Gastroesophageal sphincter (tissue), 4 donors: ENCODE measurements at regions not wholly inside any gene's neighbourhood (a gene's known extent, or its start where the extent isn't known, plus 50 kb on each side); places are given as distances from the start of the nearest gene placed in this dataset.

ENCODE experiments used
- ATAC-seq: fragments of 150-250 bp; one replicate; pipeline ENCODE4 v1.9.1; 2016; ENCODE audit warnings: mild to moderate bottlenecking, moderate library complexity
- H3K27ac ChIP-seq, 4 donors: fragments of 200-600 bp; sonication (generic) in 3 of 4; 1 replicate in 3 of 4; 2 replicates in 1 of 4; pipeline ENCODE4 v1.5.1; 2016 to 2019
- H3K27me3 ChIP-seq: fragments of 200-600 bp; sonication (generic); one replicate; pipeline ENCODE4 v1.5.1; 2019
- H3K36me3 ChIP-seq, 2 donors: fragments of 200-600 bp; sonication (generic); one replicate each; pipeline ENCODE4 v1.5.1; 2019; ENCODE audit warnings: control low read depth in 1 of 2
- H3K4me1 ChIP-seq, 3 donors: fragments of 200-600 bp; sonication (generic); 1 replicate in 2 of 3; 2 replicates in 1 of 3; pipeline ENCODE4 v1.5.1; 2016 to 2019; ENCODE audit warnings: control low read depth in 2 of 3
- H3K4me3 ChIP-seq, 2 donors: fragments of 200-600 bp; sonication (generic); one replicate each; pipeline ENCODE4 v1.5.1; 2019; ENCODE audit warnings: mild to moderate bottlenecking in 1 of 2, moderate library complexity in 1 of 2
- H3K9me3 ChIP-seq, 3 donors: fragments of 200-600 bp; sonication (generic); one replicate each; pipeline ENCODE4 v1.5.1; 2017 to 2019; ENCODE audit warnings: control low read depth in 2 of 3
- EP300 ChIP-seq: sonication (generic); formaldehyde crosslinking; IDR thresholded peaks from one replicate; pipeline ENCODE4 v1.6.1; 2017; ENCODE audit warnings: antibody characterized with exemption, mild to moderate bottlenecking
- POLR2A ChIP-seq, 2 donors: fragments of 450-650 bp; IDR thresholded peaks; one replicate each; pipeline ENCODE4 v1.6.1; 2017; ENCODE audit warnings: antibody characterized with exemption in 2 of 2, mild to moderate bottlenecking in 2 of 2, moderate library complexity in 1 of 2
- POLR2AphosphoS5 ChIP-seq: sonication (generic); formaldehyde crosslinking; IDR thresholded peaks from one replicate; pipeline ENCODE4 v1.6.1; 2017; ENCODE audit warnings: antibody characterized with exemption
- WGBS, 2 donors: methylation state at CpG; one replicate each; pipeline ENCODE4 v1.1.5; 2018; ENCODE audit warnings: low coverage in 1 of 2; 5-methylcytosine and 5-hydroxymethylcytosine counted together
- TF ChIP-seq, protein P1 (sequence below), 4 experiments: fragments of 200-600 bp in 2 of 4; fragments of 450-650 bp in 2 of 4; sonication (generic) in 1 of 4; IDR thresholded peaks; one replicate each; pipeline ENCODE4 v1.5.1; 2017 to 2019; ENCODE audit warnings: antibody characterized with exemption in 4 of 4, mild to moderate bottlenecking in 2 of 4, moderate library complexity in 2 of 4

DNA sequence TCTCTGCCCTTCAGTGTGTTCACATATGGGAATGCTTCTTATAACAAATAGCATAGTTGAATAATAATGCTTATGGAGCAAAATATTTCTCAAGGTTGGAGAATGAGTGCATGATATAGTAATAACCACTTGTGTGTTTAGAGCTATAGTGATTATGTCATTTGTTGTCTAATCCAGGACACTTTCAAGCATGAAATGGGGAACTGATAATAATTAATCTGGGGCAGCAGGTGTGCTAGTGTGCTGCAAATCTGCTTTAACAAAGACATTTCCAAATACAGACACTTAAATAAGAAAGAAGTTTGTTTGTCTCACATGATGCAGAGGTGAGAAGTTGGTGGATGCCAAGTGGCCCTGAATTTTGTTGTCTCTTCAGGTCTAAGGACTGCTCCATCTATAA, 579.3 kb upstream of the GRM7 start:
- Histone ChIP-seq H3K27me3 (peaks cover 3% of the 10 kb centered on the region), H3K4me3 (no peak overlapping the region), H3K4me1 (no peaks in the 10 kb centered on the region), H3K27ac (no peak overlapping the region), H3K36me3 (no peaks in the 10 kb centered on the region), H3K9me3 (no peaks in the 10 kb centered on the region)
- no peak for ATAC-seq
- TF ChIP-seq POLR2AphosphoS5: no peak
- TF ChIP-seq EP300: no peak
- TF ChIP-seq POLR2A (IDR thresholded peaks at IDR 0.05): no peak
- TF ChIP-seq, protein P1, sequence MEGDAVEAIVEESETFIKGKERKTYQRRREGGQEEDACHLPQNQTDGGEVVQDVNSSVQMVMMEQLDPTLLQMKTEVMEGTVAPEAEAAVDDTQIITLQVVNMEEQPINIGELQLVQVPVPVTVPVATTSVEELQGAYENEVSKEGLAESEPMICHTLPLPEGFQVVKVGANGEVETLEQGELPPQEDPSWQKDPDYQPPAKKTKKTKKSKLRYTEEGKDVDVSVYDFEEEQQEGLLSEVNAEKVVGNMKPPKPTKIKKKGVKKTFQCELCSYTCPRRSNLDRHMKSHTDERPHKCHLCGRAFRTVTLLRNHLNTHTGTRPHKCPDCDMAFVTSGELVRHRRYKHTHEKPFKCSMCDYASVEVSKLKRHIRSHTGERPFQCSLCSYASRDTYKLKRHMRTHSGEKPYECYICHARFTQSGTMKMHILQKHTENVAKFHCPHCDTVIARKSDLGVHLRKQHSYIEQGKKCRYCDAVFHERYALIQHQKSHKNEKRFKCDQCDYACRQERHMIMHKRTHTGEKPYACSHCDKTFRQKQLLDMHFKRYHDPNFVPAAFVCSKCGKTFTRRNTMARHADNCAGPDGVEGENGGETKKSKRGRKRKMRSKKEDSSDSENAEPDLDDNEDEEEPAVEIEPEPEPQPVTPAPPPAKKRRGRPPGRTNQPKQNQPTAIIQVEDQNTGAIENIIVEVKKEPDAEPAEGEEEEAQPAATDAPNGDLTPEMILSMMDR (IDR thresholded peaks at IDR 0.05): no peak

DNA sequence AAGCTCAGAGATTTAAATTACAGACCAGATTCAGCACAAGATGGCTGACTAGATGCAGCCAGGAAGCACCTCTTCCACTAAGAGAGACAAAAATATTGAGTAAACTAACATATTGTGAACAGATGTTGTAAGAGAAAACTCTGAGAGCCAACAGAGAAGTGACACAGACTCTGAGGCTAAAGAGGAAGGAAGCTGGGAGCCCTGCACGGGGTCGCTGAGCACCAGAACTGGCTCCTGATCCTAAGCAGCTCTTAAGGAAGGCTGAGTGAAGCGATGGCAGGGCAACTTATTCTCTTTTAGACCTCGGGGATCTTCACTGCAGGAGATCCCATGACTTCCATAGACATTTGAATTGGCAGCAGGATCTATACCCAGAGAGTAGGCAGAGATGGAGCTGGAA, 578.0 kb upstream of the GRM7 start:
- TF ChIP-seq EP300 (no peak), POLR2A (IDR thresholded peaks at IDR 0.05) (no peak), POLR2AphosphoS5 (no peak)
- TF ChIP-seq, protein P1 (IDR thresholded peaks at IDR 0.05): no peak
- H3K36me3 ChIP-seq: no peaks in the 10 kb centered on the region
- no peak for ATAC-seq
- 67 to 75% methylated on average over 3 to 4 of the region's 4 CpGs for WGBS, 2 donors
- no peak overlapping the region for H3K4me3 ChIP-seq
- H3K27ac ChIP-seq: no peak overlapping the region
- H3K4me1 ChIP-seq: no peaks in the 10 kb centered on the region
- H3K9me3 ChIP-seq: no peaks in the 10 kb centered on the region
- H3K27me3 ChIP-seq: peaks cover 3% of the 10 kb centered on the region

- H3K27ac ChIP-seq: no peak overlapping the region
- H3K4me3 ChIP-seq: no peak overlapping the region
- WGBS, 2 donors: 40 to 61% methylated on average over 5 of the region's 5 CpGs
- peaks cover 3% of the 10 kb centered on the region for H3K27me3 ChIP-seq
- no peaks in the 10 kb centered on the region for H3K9me3 ChIP-seq
- no peaks in the 10 kb centered on the region for H3K36me3 ChIP-seq
- H3K4me1 ChIP-seq: no peaks in the 10 kb centered on the region
- ATAC-seq: no peak
- TF ChIP-seq POLR2A (IDR thresholded peaks at IDR 0.05) (no peak), EP300 (no peak), POLR2AphosphoS5 (no peak)
- TF ChIP-seq, protein P1 (IDR thresholded peaks at IDR 0.05): no peak
These were observed 573.6 kb upstream of the GRM7 start for GRCh38 chr3:6287088-6287875.

- no peak for ATAC-seq
- Histone ChIP-seq H3K27ac (no peak overlapping the region), H3K4me3 (no peak overlapping the region), H3K36me3 (no peaks in the 10 kb centered on the region), H3K4me1 (no peaks in the 10 kb centered on the region), H3K9me3 (peaks cover 0 to 33% (median 0%) of the 10 kb centered on the region in 3 donors), H3K27me3 (no peaks in the 10 kb centered on the region)
- 78 to 84% methylated on average over 3 of the region's 3 CpGs for WGBS, 2 donors
- TF ChIP-seq POLR2AphosphoS5 (no peak), EP300 (no peak), POLR2A (IDR thresholded peaks at IDR 0.05) (no peak)
- TF ChIP-seq, protein P1 (IDR thresholded peaks at IDR 0.05): no peak
These were observed 559.3 kb upstream of the GRM7 start for GRCh38 chr3:6301626-6302025.

- Histone ChIP-seq H3K27ac (no peak overlapping the region), H3K9me3 (no peaks in the 10 kb centered on the region), H3K36me3 (no peaks in the 10 kb centered on the region), H3K4me1 (no peaks in the 10 kb centered on the region), H3K4me3 (no peak overlapping the region), H3K27me3 (no peaks in the 10 kb centered on the region)
- WGBS, 2 donors: 81 to 100% methylated on average over 4 of the region's 4 CpGs
- TF ChIP-seq POLR2A (IDR thresholded peaks at IDR 0.05) (no peak), POLR2AphosphoS5 (no peak), EP300 (no peak)
- TF ChIP-seq, protein P1 (IDR thresholded peaks at IDR 0.05): no peak
- no peak for ATAC-seq
These were observed 545.0 kb upstream of the GRM7 start for GRCh38 chr3:6315906-6316305.
